Kidney glomerular epithelial cell (primary cell): ENCODE measurements at regions not wholly inside any gene's neighbourhood (a gene's known extent, or its start where the extent isn't known, plus 50 kb on each side); places are given as distances from the start of the nearest gene placed in this dataset.
"Not testable (repeated sequence)": the region's sequence is repeated elsewhere in the genome, so short reads cannot be mapped to it uniquely, and the experiment has no call there.

Source experiments
- DNase-seq: peaks from one replicate; lab custom pipeline; 2025; lab: John Stamatoyannopoulos, UW

GRCh38 chr2:21782866-21783265, 659.1 kb downstream of the TDRD15 start:
- DNase-seq = no peak

- DNase-seq = no peak
These were observed 664.2 kb downstream of the TDRD15 start for GRCh38 chr2:21787941-21788340.

- not testable (repeated sequence) for DNase-seq
These were observed 666.5 kb downstream of the TDRD15 start for GRCh38 chr2:21790311-21790710.

- DNase-seq = no peak
These were observed 668.8 kb downstream of the TDRD15 start for GRCh38 chr2:21792571-21792970.

GRCh38 chr2:21793461-21793860, 669.7 kb downstream of the TDRD15 start:
- no peak for DNase-seq

- no peak for DNase-seq
These were observed 670.8 kb downstream of the TDRD15 start for GRCh38 chr2:21794611-21795010.

GRCh38 chr2:21800356-21800755, 676.6 kb downstream of the TDRD15 start:
- DNase-seq = no peak

- DNase-seq = no peak
These were observed 679.8 kb downstream of the TDRD15 start for GRCh38 chr2:21803550-21803949.

- no peak for DNase-seq
These were observed 680.4 kb downstream of the TDRD15 start for GRCh38 chr2:21804151-21804550.

- no peak for DNase-seq
These were observed 687.8 kb downstream of the TDRD15 start for GRCh38 chr2:21811541-21811940.

GRCh38 chr2:21812766-21813165, 689.0 kb downstream of the TDRD15 start:
- DNase-seq = no peak

GRCh38 chr2:21814588-21815149, 690.9 kb downstream of the TDRD15 start:
- DNase-seq = no peak

- no peak for DNase-seq
These were observed 694.5 kb downstream of the TDRD15 start for GRCh38 chr2:21818212-21818795.

- no peak for DNase-seq
These were observed 695.7 kb downstream of the TDRD15 start for GRCh38 chr2:21819454-21819853.

GRCh38 chr2:21820271-21820670, 696.5 kb downstream of the TDRD15 start:
- no peak for DNase-seq

GRCh38 chr2:21821672-21822227, 698.0 kb downstream of the TDRD15 start:
- no peak for DNase-seq

- no peak for DNase-seq
These were observed 698.7 kb downstream of the TDRD15 start for GRCh38 chr2:21822505-21822904.

GRCh38 chr2:21833767-21834166, 710.0 kb downstream of the TDRD15 start:
- DNase-seq = no peak

GRCh38 chr2:21836261-21836660, 712.5 kb downstream of the TDRD15 start:
- no peak for DNase-seq

- no peak for DNase-seq
These were observed 713.0 kb downstream of the TDRD15 start for GRCh38 chr2:21836719-21837118.

- no peak for DNase-seq
These were observed 713.6 kb downstream of the TDRD15 start for GRCh38 chr2:21837168-21837960.

GRCh38 chr2:21841341-21841740, 717.6 kb downstream of the TDRD15 start:
- no peak for DNase-seq

- not testable (repeated sequence) for DNase-seq
These were observed 726.6 kb downstream of the TDRD15 start for GRCh38 chr2:21850367-21850766.
